ENCODE measurements at regions not wholly inside any gene's neighbourhood (a gene's known extent, or its start where the extent isn't known, plus 50 kb on each side); places are given as distances from the start of the nearest gene placed in this dataset.

DNA sequence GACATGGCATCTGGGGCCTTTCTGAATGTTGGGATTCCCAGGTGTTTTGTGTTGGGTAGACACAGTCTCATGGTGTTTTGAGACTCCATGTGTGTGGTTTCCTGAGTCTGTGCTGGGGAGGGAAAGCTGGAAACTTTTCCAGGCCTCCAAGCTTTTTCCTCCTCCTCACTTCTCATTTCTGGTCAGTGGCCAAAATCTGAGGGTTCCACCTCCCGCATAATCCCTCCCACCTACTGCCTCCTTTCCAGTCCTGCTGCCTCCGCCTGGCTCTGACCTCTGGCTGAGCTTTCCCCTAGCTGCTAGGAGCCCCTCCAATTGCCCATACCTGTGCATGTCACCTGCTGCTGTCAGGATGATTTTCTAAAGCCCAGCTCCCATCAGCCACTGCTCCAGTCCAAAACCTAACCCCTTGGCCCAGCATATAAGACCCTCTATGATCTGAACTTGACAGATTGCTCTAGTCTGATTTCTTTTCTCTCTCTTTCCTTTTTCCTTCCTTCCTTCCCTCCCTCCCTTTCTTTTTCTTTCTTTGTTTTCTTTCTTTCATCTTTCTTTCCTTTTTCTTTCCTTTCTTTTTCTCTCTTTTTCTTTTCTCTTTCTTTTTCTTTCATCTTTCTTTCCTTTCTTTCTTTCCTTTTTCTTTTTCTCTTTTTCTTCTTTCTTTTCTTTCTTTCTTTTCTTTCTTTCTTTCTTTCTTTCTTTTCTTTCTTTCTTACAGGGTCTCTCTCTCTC lies 51.4 kb upstream of the NECTIN1 start:
- WGBS, 2 donors: 59 to 62% methylated on average over 2 of the region's 2 CpGs
- H3K4me1 ChIP-seq (ENCODE audit: control insufficient read depth in 5 of 5, insufficient read depth in 5 of 5, low read length in 5 of 5): peaks cover 0 to 6% (median 0%) of the 10 kb centered on the region in 5 donors

DNA sequence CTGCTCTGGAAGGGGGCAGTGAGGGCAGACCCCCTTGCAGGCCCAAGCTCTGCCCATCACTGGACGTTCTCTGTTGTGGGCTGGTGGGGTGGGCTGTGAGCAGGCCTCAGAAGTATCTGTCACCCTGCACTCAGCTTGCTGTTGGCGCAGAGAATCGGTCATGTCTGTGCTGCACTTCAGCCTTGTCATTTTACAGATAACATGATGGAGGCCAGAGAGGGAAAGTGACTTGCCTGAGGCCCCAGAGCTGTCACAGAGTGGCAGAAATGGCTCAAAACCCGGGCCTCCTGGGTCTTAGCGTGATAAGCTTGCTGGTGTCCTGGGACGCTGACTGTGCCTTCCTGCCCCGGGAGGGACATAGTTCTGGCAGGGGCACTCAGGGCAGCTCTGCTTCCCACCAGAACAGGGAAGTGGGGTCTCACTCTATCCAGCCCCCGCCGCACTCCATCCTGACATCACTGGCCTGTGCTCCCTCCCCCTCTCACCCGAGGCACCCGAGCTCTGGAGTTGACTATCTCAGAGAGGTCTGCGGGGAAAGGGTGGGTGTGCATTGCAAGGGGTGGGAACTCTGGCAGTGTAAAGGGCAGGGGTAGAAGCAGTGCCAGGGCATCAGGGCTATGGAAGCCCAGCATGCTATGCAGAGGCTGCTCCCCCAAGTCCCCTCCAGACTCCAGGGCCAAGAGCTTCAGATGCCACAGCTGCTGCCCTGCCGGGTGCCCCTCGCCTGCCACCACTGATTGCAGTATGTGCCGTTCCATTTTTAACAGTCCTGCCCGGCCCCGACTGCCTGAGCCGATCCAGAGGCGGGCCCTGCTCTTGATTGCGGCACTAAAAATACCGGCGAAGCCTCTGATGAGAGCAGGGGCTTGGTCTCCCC lies 50.4 kb upstream of the NECTIN1 start:
- peaks cover 0 to 5% (median 1%) of the 10 kb centered on the region in 4 donors for H3K9me3 ChIP-seq (ENCODE audit: control insufficient read depth in 4 of 4, insufficient read depth in 3 of 4, low read length in 3 of 4)
- WGBS, 2 donors: 59 to 63% methylated on average over 22 of the region's 22 CpGs
- H3K9ac ChIP-seq (ENCODE audit: insufficient read depth in 1 of 2, low read length in 2 of 2): no peak overlapping the region
- H3K4me3 ChIP-seq: no peak overlapping the region
- peaks cover 0 to 6% (median 0%) of the 10 kb centered on the region in 5 donors for H3K4me1 ChIP-seq (ENCODE audit: control insufficient read depth in 5 of 5, insufficient read depth in 5 of 5, low read length in 5 of 5)
- no peak for TF ChIP-seq CTCF (IDR thresholded peaks at IDR 0.05; ENCODE audit: control extremely low read depth, extremely low read depth)
- no peaks in the 10 kb centered on the region for H3K36me3 ChIP-seq (ENCODE audit: control insufficient read depth in 4 of 4, insufficient read depth in 4 of 4, low read length in 4 of 4)
- H3K27ac ChIP-seq (ENCODE audit: low read depth in 1 of 2, low read length in 1 of 2): peak overlapping the region in 1 of 2 donors; percentile 61
- no peak for ATAC-seq (ENCODE audit: insufficient read depth, low FRiP score)
- no peaks in the 10 kb centered on the region for H3K27me3 ChIP-seq (ENCODE audit: control insufficient read depth in 3 of 3, insufficient read depth in 3 of 3, low read length in 2 of 3)
- no peak for DNase-seq

More for the DNA sequence above, 51.4 kb upstream of the NECTIN1 start:
- H3K9me3 ChIP-seq (ENCODE audit: control insufficient read depth in 4 of 4, insufficient read depth in 3 of 4, low read length in 3 of 4): peaks cover 0 to 8% (median 1%) of the 10 kb centered on the region in 4 donors
- H3K27ac ChIP-seq (ENCODE audit: low read depth in 1 of 2, low read length in 1 of 2): peak overlapping the region in 1 of 2 donors; percentile 61
- ATAC-seq (ENCODE audit: insufficient read depth, low FRiP score) (no peak), DNase-seq (peak in 2 of 3 donors; percentile 44 to 53)
- no peaks in the 10 kb centered on the region for H3K36me3 ChIP-seq (ENCODE audit: control insufficient read depth in 4 of 4, insufficient read depth in 4 of 4, low read length in 4 of 4)
- no peak overlapping the region for H3K4me3 ChIP-seq
- TF ChIP-seq CTCF (IDR thresholded peaks at IDR 0.05; ENCODE audit: control extremely low read depth, extremely low read depth): no peak
- H3K27me3 ChIP-seq (ENCODE audit: control insufficient read depth in 3 of 3, insufficient read depth in 3 of 3, low read length in 2 of 3): no peaks in the 10 kb centered on the region
- H3K9ac ChIP-seq (ENCODE audit: insufficient read depth in 1 of 2, low read length in 2 of 2): no peak overlapping the region

All from lung (tissue), 11 donors.